HL-60 (cell line): ENCODE measurements at regions not wholly inside any gene's neighbourhood (a gene's known extent, or its start where the extent isn't known, plus 50 kb on each side); places are given as distances from the start of the nearest gene placed in this dataset.

Experiments used
- DNase-seq, 2 experiments: peaks; one replicate each; pipeline ENCODE4 v3.0.0-alpha.2; 2010 to 2020; ENCODE audit warnings: low read depth in 1 of 2, low spot score in 1 of 2
- H3K27ac ChIP-seq: fragments of 250-450 bp; sonication (Bioruptor Pico); replicated peaks from 2 replicates; pipeline ENCODE4 v1.5.1; 2020; ENCODE audit warnings: mild to moderate bottlenecking, moderate library complexity
- H3K27me3 ChIP-seq: fragments of 250-450 bp; sonication (Bioruptor Pico); 2 replicates; pipeline ENCODE4 v1.5.1; 2021; ENCODE audit warnings: mild to moderate bottlenecking, moderate library complexity; ENCODE audit not compliant: insufficient read depth, poor library complexity, severe bottlenecking
- H3K4me3 ChIP-seq: replicated peaks from 2 replicates; pipeline ENCODE4 v1.5.1; 2011; ENCODE audit warnings: mild to moderate bottlenecking, control low read depth, low read length; ENCODE audit not compliant: insufficient read depth
- GABPA ChIP-seq: IDR thresholded peaks from 2 replicates; pipeline ENCODE4 v1.6.1; 2012; ENCODE audit warnings: low read depth
- POLR2AphosphoS5 ChIP-seq: IDR thresholded peaks from 2 replicates; pipeline ENCODE4 v1.6.1; 2012; ENCODE audit warnings: low read depth
- REST ChIP-seq: IDR thresholded peaks from 2 replicates; pipeline ENCODE4 v1.6.1; 2012; ENCODE audit warnings: low read depth; ENCODE audit not compliant: insufficient replicate concordance
- SPI1 ChIP-seq: IDR thresholded peaks from 2 replicates; pipeline ENCODE4 v1.6.1; 2012; ENCODE audit warnings: low read depth, mild to moderate bottlenecking, borderline replicate concordance
- TF ChIP-seq, protein P1 (sequence below): IDR thresholded peaks from one replicate; pipeline ENCODE4 v1.5.1; 2011; ENCODE audit warnings: low read length, control low read depth, inconsistent platforms; ENCODE audit not compliant: insufficient read depth

GRCh38 chr7:79691074-79691473, 237.6 kb upstream of the MAGI2 start:
- H3K27ac ChIP-seq, result no peak overlapping the region

DNA sequence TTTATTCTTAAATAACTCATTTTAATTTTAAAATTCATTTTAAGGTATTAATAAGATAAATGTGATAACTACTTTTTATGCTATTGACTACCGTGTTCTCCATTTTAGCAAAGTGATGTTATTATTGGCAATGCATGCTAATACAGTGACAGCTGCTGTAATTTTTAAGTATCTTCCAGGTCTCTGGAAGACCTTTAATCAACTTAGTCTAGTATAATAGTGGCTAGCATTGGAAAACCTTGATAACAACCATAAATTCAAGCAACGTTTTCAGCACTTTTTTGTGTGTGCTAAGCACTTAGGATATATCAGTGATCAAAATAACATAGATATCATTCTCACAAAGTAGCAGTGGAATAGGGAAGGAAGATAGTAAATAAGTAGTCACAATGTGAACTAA, 230.9 kb upstream of the MAGI2 start:
- Histone ChIP-seq H3K27ac (no peak overlapping the region), H3K4me3 (no peak overlapping the region), H3K27me3 (no peaks in the 10 kb centered on the region)
- TF ChIP-seq POLR2AphosphoS5 (no peak), SPI1 (no peak), GABPA (no peak), REST (no peak)
- TF ChIP-seq, protein P1, sequence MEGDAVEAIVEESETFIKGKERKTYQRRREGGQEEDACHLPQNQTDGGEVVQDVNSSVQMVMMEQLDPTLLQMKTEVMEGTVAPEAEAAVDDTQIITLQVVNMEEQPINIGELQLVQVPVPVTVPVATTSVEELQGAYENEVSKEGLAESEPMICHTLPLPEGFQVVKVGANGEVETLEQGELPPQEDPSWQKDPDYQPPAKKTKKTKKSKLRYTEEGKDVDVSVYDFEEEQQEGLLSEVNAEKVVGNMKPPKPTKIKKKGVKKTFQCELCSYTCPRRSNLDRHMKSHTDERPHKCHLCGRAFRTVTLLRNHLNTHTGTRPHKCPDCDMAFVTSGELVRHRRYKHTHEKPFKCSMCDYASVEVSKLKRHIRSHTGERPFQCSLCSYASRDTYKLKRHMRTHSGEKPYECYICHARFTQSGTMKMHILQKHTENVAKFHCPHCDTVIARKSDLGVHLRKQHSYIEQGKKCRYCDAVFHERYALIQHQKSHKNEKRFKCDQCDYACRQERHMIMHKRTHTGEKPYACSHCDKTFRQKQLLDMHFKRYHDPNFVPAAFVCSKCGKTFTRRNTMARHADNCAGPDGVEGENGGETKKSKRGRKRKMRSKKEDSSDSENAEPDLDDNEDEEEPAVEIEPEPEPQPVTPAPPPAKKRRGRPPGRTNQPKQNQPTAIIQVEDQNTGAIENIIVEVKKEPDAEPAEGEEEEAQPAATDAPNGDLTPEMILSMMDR, result no peak
- no peak for DNase-seq

More at GRCh38 chr7:79691074-79691473, 237.6 kb upstream of the MAGI2 start:
- TF ChIP-seq GABPA (no peak), SPI1 (no peak), POLR2AphosphoS5 (no peak), REST (no peak)
- TF ChIP-seq, protein P1, result no peak
- no peak for DNase-seq
- Histone ChIP-seq H3K4me3 (no peak overlapping the region), H3K27me3 (no peaks in the 10 kb centered on the region)

GRCh38 chr7:79683916-79684315, 230.4 kb upstream of the MAGI2 start:
- TF ChIP-seq POLR2AphosphoS5 (no peak), GABPA (no peak), SPI1 (no peak), REST (no peak)
- TF ChIP-seq, protein P1, result no peak

More at GRCh38 chr7:79683916-79684315, 230.4 kb upstream of the MAGI2 start:
- Histone ChIP-seq H3K27me3 (no peaks in the 10 kb centered on the region), H3K27ac (no peak overlapping the region), H3K4me3 (no peak overlapping the region)
- no peak for DNase-seq
